ENCODE measurements at regions not wholly inside any gene's neighbourhood (a gene's known extent, or its start where the extent isn't known, plus 50 kb on each side); places are given as distances from the start of the nearest gene placed in this dataset.
"Not testable (repeated sequence)": the region's sequence is repeated elsewhere in the genome, so short reads cannot be mapped to it uniquely, and the experiment has no call there.

GRCh38 chr5:96293966-96294883 is 138.8 kb downstream of the PCSK1 start:
- no peaks in the 10 kb centered on the region for H3K9me3 ChIP-seq (ENCODE audit: control insufficient read depth, insufficient read depth, low read length)
- no peak overlapping the region for H3K27ac ChIP-seq (ENCODE audit: low read length)
- no peaks in the 10 kb centered on the region for H3K4me1 ChIP-seq (ENCODE audit: control insufficient read depth, insufficient read depth, low read length)
- Mint-ChIP-seq H3K9me3 (peaks cover 0 to 3% of the 10 kb centered on the region in 2 donors), H3K27me3 (ENCODE audit: low read depth in 2 of 2) (peaks cover 6 to 8% of the 10 kb centered on the region in 2 donors), H3K27ac (no peak overlapping the region), H3K4me1 (no peaks in the 10 kb centered on the region), H3K36me3 (no peaks in the 10 kb centered on the region), H3K4me3 (no peak overlapping the region)
- H3K27me3 ChIP-seq (ENCODE audit: control insufficient read depth, insufficient read depth, low read length), result no peaks in the 10 kb centered on the region
- no peak for TF ChIP-seq CTCF (IDR thresholded peaks at IDR 0.05)
- H3K36me3 ChIP-seq (ENCODE audit: control insufficient read depth, insufficient read depth, low read length), result no peaks in the 10 kb centered on the region
- ATAC-seq (no peak), DNase-seq (no peak)
- 100% methylated on average over 1 of the region's 2 CpGs for WGBS (ENCODE audit: insufficient coverage)
- intact Hi-C loops (cut with micrococcal nuclease), result no loop called here
- H3K4me3 ChIP-seq (ENCODE audit: low read length), result no peak overlapping the region

- no peak for TF ChIP-seq CTCF (IDR thresholded peaks at IDR 0.05)
- no peaks in the 10 kb centered on the region for H3K9me3 ChIP-seq (ENCODE audit: control insufficient read depth, insufficient read depth, low read length)
- no peak overlapping the region for H3K4me3 ChIP-seq (ENCODE audit: low read length)
- H3K27me3 ChIP-seq (ENCODE audit: control insufficient read depth, insufficient read depth, low read length), result no peaks in the 10 kb centered on the region
- Mint-ChIP-seq H3K4me3 (no peak overlapping the region), H3K9me3 (peaks cover 0 to 3% of the 10 kb centered on the region in 2 donors), H3K27ac (no peak overlapping the region), H3K27me3 (ENCODE audit: low read depth in 2 of 2) (peaks cover 8% of the 10 kb centered on the region in 2 donors), H3K36me3 (no peaks in the 10 kb centered on the region), H3K4me1 (no peaks in the 10 kb centered on the region)
- 93% methylated on average over 8 of the region's 8 CpGs for WGBS (ENCODE audit: insufficient coverage)
- no peaks in the 10 kb centered on the region for H3K36me3 ChIP-seq (ENCODE audit: control insufficient read depth, insufficient read depth, low read length)
- H3K4me1 ChIP-seq (ENCODE audit: control insufficient read depth, insufficient read depth, low read length), result no peaks in the 10 kb centered on the region
- ATAC-seq (no peak), DNase-seq (no peak)
- intact Hi-C loops (cut with micrococcal nuclease), result no loop called here
- no peak overlapping the region for H3K27ac ChIP-seq (ENCODE audit: low read length)
Observed at GRCh38 chr5:96292582-96293247, 140.3 kb downstream of the PCSK1 start.

GRCh38 chr5:96289287-96289686 is 143.8 kb downstream of the PCSK1 start:
- H3K4me3 ChIP-seq (ENCODE audit: low read length); DNase-seq; H3K36me3 ChIP-seq (ENCODE audit: control insufficient read depth, insufficient read depth, low read length); ATAC-seq; intact Hi-C loops (cut with micrococcal nuclease); H3K9me3 ChIP-seq (ENCODE audit: control insufficient read depth, insufficient read depth, low read length); H3K27me3 ChIP-seq (ENCODE audit: control insufficient read depth, insufficient read depth, low read length); H3K4me1 Mint-ChIP-seq; H3K4me3 Mint-ChIP-seq; H3K27ac Mint-ChIP-seq; H3K4me1 ChIP-seq (ENCODE audit: control insufficient read depth, insufficient read depth, low read length); H3K36me3 Mint-ChIP-seq; H3K27ac ChIP-seq (ENCODE audit: low read length); H3K9me3 Mint-ChIP-seq: not testable (repeated sequence)
- 74% methylated on average over 4 of the region's 5 CpGs for WGBS (ENCODE audit: insufficient coverage)
- H3K27me3 Mint-ChIP-seq (ENCODE audit: low read depth in 2 of 2), result peaks cover 8 to 13% of the 10 kb centered on the region in 2 donors

- Histone ChIP-seq H3K9me3 (ENCODE audit: control insufficient read depth, insufficient read depth, low read length) (no peaks in the 10 kb centered on the region), H3K36me3 (ENCODE audit: control insufficient read depth, insufficient read depth, low read length) (no peaks in the 10 kb centered on the region), H3K4me3 (ENCODE audit: low read length) (no peak overlapping the region), H3K27me3 (ENCODE audit: control insufficient read depth, insufficient read depth, low read length) (no peaks in the 10 kb centered on the region), H3K27ac (ENCODE audit: low read length) (no peak overlapping the region), H3K4me1 (ENCODE audit: control insufficient read depth, insufficient read depth, low read length) (no peaks in the 10 kb centered on the region)
- no peak overlapping the region for H3K4me3 Mint-ChIP-seq
- TF ChIP-seq CTCF (IDR thresholded peaks at IDR 0.05), result no peak
- DNase-seq, result no peak
- H3K27me3 Mint-ChIP-seq (ENCODE audit: low read depth in 2 of 2), result peaks cover 8 to 13% of the 10 kb centered on the region in 2 donors
- peaks cover 0 to 3% of the 10 kb centered on the region in 2 donors for H3K9me3 Mint-ChIP-seq
- no peak overlapping the region for H3K27ac Mint-ChIP-seq
- no peaks in the 10 kb centered on the region for H3K36me3 Mint-ChIP-seq
- no CpG with 5 or more reads among the region's 1 CpG for WGBS (ENCODE audit: insufficient coverage)
- intact Hi-C loops (cut with micrococcal nuclease), result no loop called here
- ATAC-seq, result no peak
- no peaks in the 10 kb centered on the region for H3K4me1 Mint-ChIP-seq
Observed at GRCh38 chr5:96288845-96289185, 144.2 kb downstream of the PCSK1 start.

All from natural killer cell (primary cell).